ENCODE measurements at regions not wholly inside any gene's neighbourhood (a gene's known extent, or its start where the extent isn't known, plus 50 kb on each side); places are given as distances from the start of the nearest gene placed in this dataset.

DNA sequence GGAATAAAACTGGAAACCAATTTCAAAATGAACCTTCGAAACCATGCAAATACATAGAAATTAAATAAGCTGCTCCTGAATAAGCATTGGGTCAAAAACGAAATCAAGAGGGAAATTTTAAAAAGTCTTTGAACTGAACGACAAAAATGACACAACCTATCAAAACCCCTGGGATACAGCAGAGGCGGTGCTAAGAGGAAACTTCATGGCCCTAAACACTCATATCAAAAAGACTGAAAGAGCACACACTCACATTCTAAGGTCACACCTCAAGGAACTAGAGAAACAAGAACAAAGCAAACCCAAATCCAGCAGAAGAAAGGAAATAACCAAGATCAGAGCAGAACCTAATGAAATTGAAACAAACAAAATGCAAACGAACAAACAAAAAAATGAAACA, 85.2 kb upstream of the CDC42BPA start:
- Histone ChIP-seq H2AFZ (ENCODE audit: low read length) (no peak overlapping the region), H3K9me2 (ENCODE audit: low read depth, low read length) (no peaks in the 10 kb centered on the region), H3K4me3 (ENCODE audit: low read depth, low read length, poor library complexity, severe bottlenecking) (no peak overlapping the region), H4K20me1 (ENCODE audit: insufficient read depth, low read length) (no peaks in the 10 kb centered on the region), H3K9ac (ENCODE audit: low read length) (no peak overlapping the region), H3K79me2 (ENCODE audit: insufficient read depth, low read length) (no peaks in the 10 kb centered on the region), H3K4me1 (ENCODE audit: insufficient read depth, low read length, severe bottlenecking) (no peaks in the 10 kb centered on the region), H3K27me3 (ENCODE audit: insufficient read depth, low read length) (no peaks in the 10 kb centered on the region), H3F3A (ENCODE audit: insufficient read depth, low read length) (no peaks in the 10 kb centered on the region), H3K9me3 (ENCODE audit: low read length) (no peaks in the 10 kb centered on the region), H3K4me2 (ENCODE audit: low read length) (no peak overlapping the region), H3K36me3 (ENCODE audit: insufficient read depth, low read length) (no peaks in the 10 kb centered on the region), H3K27ac (ENCODE audit: low read depth, low read length, poor library complexity, severe bottlenecking) (no peak overlapping the region)
- TF ChIP-seq EZH2 (IDR thresholded peaks at IDR 0.05; ENCODE audit: borderline replicate concordance, low read length), result no peak
- no peak for TF ChIP-seq CTCF (IDR thresholded peaks at IDR 0.05; ENCODE audit: low read length)

DNA sequence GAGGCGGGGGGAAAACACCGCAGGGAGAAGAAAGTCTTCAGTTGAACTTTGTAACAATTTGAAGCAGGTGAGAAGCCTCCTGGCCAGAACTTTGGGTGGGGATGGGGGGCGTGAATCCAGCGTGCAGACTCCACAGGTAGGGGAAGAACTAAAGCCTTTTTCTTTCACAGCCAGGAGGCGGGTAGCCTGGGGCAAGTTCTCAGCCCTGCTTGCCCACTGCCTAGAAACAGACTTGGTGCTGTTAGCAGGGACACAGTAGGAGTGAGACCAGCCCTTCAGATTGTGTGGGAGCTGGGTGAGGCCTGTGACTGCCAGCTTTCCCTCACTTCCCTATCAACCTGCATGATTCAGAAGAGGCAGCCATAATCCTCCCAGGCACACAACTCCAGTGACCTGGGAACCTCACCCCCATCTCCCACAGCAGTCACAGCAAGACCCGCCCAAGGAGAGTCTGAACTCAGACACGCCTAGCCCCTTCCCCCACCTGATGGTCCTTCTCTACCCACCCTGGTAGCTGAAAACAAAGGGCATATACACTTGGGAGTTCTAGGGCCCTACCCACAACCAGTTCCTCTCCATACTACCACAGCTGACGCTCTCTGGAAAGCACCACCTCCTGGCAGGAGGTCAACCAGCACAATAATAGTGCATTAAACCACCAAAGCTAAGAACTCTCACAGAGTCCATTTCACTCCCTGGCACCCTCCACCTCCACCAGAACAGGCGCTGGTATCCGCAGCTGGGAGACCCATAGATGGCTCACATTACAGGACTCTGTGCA, 83.5 kb upstream of the CDC42BPA start:
- no peak overlapping the region for H3K9ac ChIP-seq (ENCODE audit: low read length)
- TF ChIP-seq EZH2 (IDR thresholded peaks at IDR 0.05; ENCODE audit: borderline replicate concordance, low read length) (no peak), CTCF (IDR thresholded peaks at IDR 0.05; ENCODE audit: low read length) (no peak)
- no peak overlapping the region for H3K4me3 ChIP-seq (ENCODE audit: low read depth, low read length, poor library complexity, severe bottlenecking)
- H4K20me1 ChIP-seq (ENCODE audit: insufficient read depth, low read length), result no peaks in the 10 kb centered on the region
- no peaks in the 10 kb centered on the region for H3K27me3 ChIP-seq (ENCODE audit: insufficient read depth, low read length)
- H3K27ac ChIP-seq (ENCODE audit: low read depth, low read length, poor library complexity, severe bottlenecking), result no peak overlapping the region
- H3K9me2 ChIP-seq (ENCODE audit: low read depth, low read length), result no peaks in the 10 kb centered on the region
- no peaks in the 10 kb centered on the region for H3F3A ChIP-seq (ENCODE audit: insufficient read depth, low read length)
- H3K4me1 ChIP-seq (ENCODE audit: insufficient read depth, low read length, severe bottlenecking), result no peaks in the 10 kb centered on the region
- H3K79me2 ChIP-seq (ENCODE audit: insufficient read depth, low read length), result no peaks in the 10 kb centered on the region
- no peak overlapping the region for H3K4me2 ChIP-seq (ENCODE audit: low read length)
- H2AFZ ChIP-seq (ENCODE audit: low read length), result no peak overlapping the region
- no peaks in the 10 kb centered on the region for H3K36me3 ChIP-seq (ENCODE audit: insufficient read depth, low read length)
- H3K9me3 ChIP-seq (ENCODE audit: low read length), result no peaks in the 10 kb centered on the region

DNA sequence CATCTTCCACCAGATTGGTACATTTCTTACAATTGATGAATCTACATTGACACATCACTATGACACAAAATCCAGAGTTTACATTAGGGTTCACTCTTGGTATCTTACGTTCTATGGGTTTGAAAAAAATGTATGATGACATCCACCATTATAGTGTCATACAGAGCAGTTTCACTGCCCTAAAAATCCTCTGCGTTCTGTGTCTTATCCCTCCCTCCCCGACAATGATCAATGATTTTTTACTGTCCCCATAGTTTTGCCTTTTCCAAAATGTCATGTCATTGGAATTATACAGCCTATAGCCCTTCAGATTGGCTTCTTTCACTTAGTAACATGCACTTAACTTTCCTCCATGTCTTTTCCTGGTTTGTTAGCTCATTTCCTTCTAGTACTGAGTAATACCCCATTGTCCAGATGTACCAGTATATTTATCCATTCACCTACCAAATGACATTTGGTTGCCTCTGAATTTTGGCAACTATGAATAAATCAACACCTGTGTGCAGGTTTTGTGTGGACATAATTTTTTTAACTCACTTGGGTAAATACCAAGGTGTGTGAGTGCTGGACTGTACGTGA, 80.9 kb upstream of the CDC42BPA start:
- H2AFZ ChIP-seq (ENCODE audit: low read length), result no peak overlapping the region
- H3K4me3 ChIP-seq (ENCODE audit: low read depth, low read length, poor library complexity, severe bottlenecking), result no peak overlapping the region
- H4K20me1 ChIP-seq (ENCODE audit: insufficient read depth, low read length), result no peaks in the 10 kb centered on the region
- no peaks in the 10 kb centered on the region for H3K27me3 ChIP-seq (ENCODE audit: insufficient read depth, low read length)
- no peaks in the 10 kb centered on the region for H3K9me3 ChIP-seq (ENCODE audit: low read length)
- H3K9me2 ChIP-seq (ENCODE audit: low read depth, low read length), result no peaks in the 10 kb centered on the region
- no peak overlapping the region for H3K27ac ChIP-seq (ENCODE audit: low read depth, low read length, poor library complexity, severe bottlenecking)
- H3K79me2 ChIP-seq (ENCODE audit: insufficient read depth, low read length), result no peaks in the 10 kb centered on the region
- H3F3A ChIP-seq (ENCODE audit: insufficient read depth, low read length), result no peaks in the 10 kb centered on the region
- H3K36me3 ChIP-seq (ENCODE audit: insufficient read depth, low read length), result no peaks in the 10 kb centered on the region
- no peak overlapping the region for H3K9ac ChIP-seq (ENCODE audit: low read length)
- no peak for TF ChIP-seq EZH2 (IDR thresholded peaks at IDR 0.05; ENCODE audit: borderline replicate concordance, low read length)
- TF ChIP-seq CTCF (IDR thresholded peaks at IDR 0.05; ENCODE audit: low read length), result no peak
- no peak overlapping the region for H3K4me2 ChIP-seq (ENCODE audit: low read length)
- no peaks in the 10 kb centered on the region for H3K4me1 ChIP-seq (ENCODE audit: insufficient read depth, low read length, severe bottlenecking)
